Myocyte (in vitro differentiated cells): ENCODE measurements at regions not wholly inside any gene's neighbourhood (a gene's known extent, or its start where the extent isn't known, plus 50 kb on each side); places are given as distances from the start of the nearest gene placed in this dataset.
"Not testable (repeated sequence)": the region's sequence is repeated elsewhere in the genome, so short reads cannot be mapped to it uniquely, and the experiment has no call there.

Experiments
- DNase-seq: peaks from one replicate; pipeline ENCODE4 v3.0.0-alpha.2; 2012; ENCODE audit warnings: low read depth

- no peak for DNase-seq
Observed at GRCh38 chr20:52443874-52444273, 252.3 kb upstream of the ZFP64 start.

- no peak for DNase-seq
Observed at GRCh38 chr20:52441710-52442109, 250.1 kb upstream of the ZFP64 start.

- no peak for DNase-seq
Observed at GRCh38 chr20:52439375-52439774, 247.8 kb upstream of the ZFP64 start.

- DNase-seq: no peak
Observed at GRCh38 chr20:52438326-52438963, 246.9 kb upstream of the ZFP64 start.

GRCh38 chr20:52434453-52434852 is 242.9 kb upstream of the ZFP64 start:
- DNase-seq: no peak

- no peak for DNase-seq
Observed at GRCh38 chr20:52434041-52434425, 242.5 kb upstream of the ZFP64 start.

- no peak for DNase-seq
Observed at GRCh38 chr20:52433326-52434040, 241.9 kb upstream of the ZFP64 start.

GRCh38 chr20:52432740-52433139 is 241.2 kb upstream of the ZFP64 start:
- DNase-seq: no peak

- no peak for DNase-seq
Observed at GRCh38 chr20:52429029-52429428, 237.4 kb upstream of the ZFP64 start.

GRCh38 chr20:52427960-52428359 is 236.4 kb upstream of the ZFP64 start:
- DNase-seq: no peak

GRCh38 chr20:52426856-52427255 is 235.3 kb upstream of the ZFP64 start:
- DNase-seq: no peak

GRCh38 chr20:52425701-52426100 is 234.1 kb upstream of the ZFP64 start:
- no peak for DNase-seq

- no peak for DNase-seq
Observed at GRCh38 chr20:52425253-52425652, 233.7 kb upstream of the ZFP64 start.

- not testable (repeated sequence) for DNase-seq
Observed at GRCh38 chr20:52424357-52424942, 232.9 kb upstream of the ZFP64 start.

GRCh38 chr20:52423536-52424140 is 232.1 kb upstream of the ZFP64 start:
- not testable (repeated sequence) for DNase-seq

GRCh38 chr20:52422574-52423336 is 231.2 kb upstream of the ZFP64 start:
- DNase-seq: no peak

- no peak for DNase-seq
Observed at GRCh38 chr20:52420805-52421204, 229.2 kb upstream of the ZFP64 start.

- DNase-seq: no peak
Observed at GRCh38 chr20:52419205-52419604, 227.6 kb upstream of the ZFP64 start.

- no peak for DNase-seq
Observed at GRCh38 chr20:52416953-52417352, 225.4 kb upstream of the ZFP64 start.

GRCh38 chr20:52411611-52412010 is 220.0 kb upstream of the ZFP64 start:
- DNase-seq: peak; percentile 68

GRCh38 chr20:52410731-52411234 is 219.2 kb upstream of the ZFP64 start:
- DNase-seq: peak; percentile 22
